Psoas muscle (tissue), 7 donors: ENCODE measurements at regions not wholly inside any gene's neighbourhood (a gene's known extent, or its start where the extent isn't known, plus 50 kb on each side); places are given as distances from the start of the nearest gene placed in this dataset.

Experiments used
- ATAC-seq, 4 donors: fragments of 200-7000 bp; cut with Tn5 transposase; one replicate each; pipeline ENCODE4 v1.9.1; 2020; ENCODE audit warnings: moderate library complexity in 3 of 4, mild to moderate bottlenecking in 2 of 4
- DNase-seq, 2 donors: peaks; one replicate each; pipeline ENCODE4 v3.0.0-alpha.2; 2020
- H3K27ac ChIP-seq: fragments of 200-600 bp; one replicate; pipeline ENCODE4 v1.8.0; 2022
- H3K27me3 ChIP-seq, 3 donors: fragments of 200-600 bp in 1 of 3; one replicate each; pipeline versions ENCODE4 v1.6.1 to v1.8.0; 2013 to 2022; ENCODE audit warnings: low read length in 2 of 3, mild to moderate bottlenecking in 2 of 3, moderate library complexity in 1 of 3; ENCODE audit not compliant: insufficient read depth in 3 of 3
- H3K36me3 ChIP-seq, 2 donors: fragments of 200-600 bp in 1 of 2; one replicate each; pipeline versions ENCODE4 v1.6.1 to v1.8.0; 2013 to 2022; ENCODE audit warnings: low read depth in 1 of 2, mild to moderate bottlenecking in 1 of 2, moderate library complexity in 1 of 2; ENCODE audit not compliant: insufficient read depth in 1 of 2
- H3K4me1 ChIP-seq: fragments of 200-600 bp; one replicate; pipeline ENCODE4 v1.8.0; 2022
- H3K4me3 ChIP-seq: fragments of 200-600 bp; one replicate; pipeline ENCODE4 v1.8.0; 2022; ENCODE audit warnings: mild to moderate bottlenecking
- H3K9me3 ChIP-seq: fragments of 200-600 bp; one replicate; pipeline ENCODE4 v1.8.0; 2022
- CTCF ChIP-seq: fragments of 200-600 bp; IDR thresholded peaks from one replicate; pipeline ENCODE4 v1.8.0; 2022; ENCODE audit warnings: antibody characterized with exemption
- WGBS, 3 donors: extraction: QIAGEN DNeasy Blood & Tissue Kit; methylation state at CpG; one replicate each; pipeline versions ENCODE4 v1.1.6 to v1.1.7; 2013; 5-methylcytosine and 5-hydroxymethylcytosine counted together
- intact Hi-C, 2 donors: fragments of 100-400 bp; cut with DNase I; formaldehyde crosslinking; loops; one replicate each; pipeline versions ENCODE4 v1.11.0 to v1.14.2; 2022
- donor health status: healthy with polysubstance abuse.
- donor health status: DM: no; HTN: no; CAD: no; lungs with moderate emphysema.
- donor health status: Bipolar disorder and iron deficiency.
- donor health status: healthy.
- donor health status: DM: yes; HTN: yes; CAD: no.
- donor health status: DM: no; HTN: no; CAD: no.
- donor health status: DM: yes; HTN: yes; CAD: no.

DNA sequence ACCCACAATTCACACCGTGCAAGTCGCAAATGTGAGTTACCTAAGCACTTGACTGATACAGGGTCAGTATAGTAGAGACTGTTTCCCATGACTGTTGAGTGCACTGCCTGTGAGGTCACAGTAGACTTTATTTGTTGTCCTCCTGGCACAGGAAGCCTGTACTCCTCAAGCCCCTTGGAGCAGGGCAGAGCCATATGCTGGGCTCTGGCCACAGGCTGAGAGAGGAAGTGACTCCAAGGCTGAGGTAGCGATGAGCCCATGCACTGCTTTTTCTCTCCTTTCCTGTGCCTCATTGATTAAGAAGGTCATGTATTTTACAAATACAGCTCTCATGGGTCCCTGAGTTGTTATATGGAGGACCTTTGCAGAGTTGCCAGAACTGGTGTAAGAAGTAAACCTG, 287.7 kb downstream of the SRBD1 start:
- 82 to 91% (median 85%) methylated on average over 3 of the region's 3 CpGs for WGBS, 3 donors
- intact Hi-C loops = no loop called here
- TF ChIP-seq CTCF = no peak
- no peaks in the 10 kb centered on the region for H3K27me3 ChIP-seq
- DNase-seq = no peak
- no peak for ATAC-seq
- H3K4me3 ChIP-seq = no peak overlapping the region
- no peaks in the 10 kb centered on the region for H3K4me1 ChIP-seq
- H3K27ac ChIP-seq = no peak overlapping the region
- no peaks in the 10 kb centered on the region for H3K36me3 ChIP-seq
- H3K9me3 ChIP-seq = peaks cover 10% of the 10 kb centered on the region

DNA sequence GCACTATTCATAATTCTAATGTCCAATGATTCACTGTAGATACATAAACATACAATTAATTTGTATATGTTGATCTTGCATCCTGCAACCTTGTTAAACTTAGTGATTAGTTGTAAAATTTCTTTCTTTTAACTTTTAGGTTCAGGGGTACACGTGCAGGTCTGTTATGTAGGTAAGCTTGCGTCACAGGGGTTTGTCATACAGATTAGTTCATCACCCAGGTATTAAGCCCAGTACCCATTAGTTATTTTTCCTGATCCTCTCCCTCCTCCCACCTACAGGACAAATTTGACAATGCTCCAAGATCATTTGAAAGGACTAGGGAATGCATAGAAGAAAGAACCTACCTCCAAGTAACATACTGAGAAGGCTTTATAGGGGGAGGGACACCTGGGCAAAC, 290.1 kb downstream of the SRBD1 start:
- H3K27ac ChIP-seq = no peak overlapping the region
- WGBS, 3 donors = 92 to 97% (median 95%) methylated on average over 2 of the region's 2 CpGs
- ATAC-seq (no peak), DNase-seq (no peak)
- no peak overlapping the region for H3K4me3 ChIP-seq
- intact Hi-C loops = no loop called here
- H3K4me1 ChIP-seq = no peaks in the 10 kb centered on the region
- peaks cover 10% of the 10 kb centered on the region for H3K9me3 ChIP-seq
- no peaks in the 10 kb centered on the region for H3K27me3 ChIP-seq
- TF ChIP-seq CTCF = no peak
- H3K36me3 ChIP-seq = no peaks in the 10 kb centered on the region

GRCh38 chr2:45319683-45320455, 291.2 kb downstream of the SRBD1 start:
- H3K9me3 ChIP-seq = peaks cover 10% of the 10 kb centered on the region
- H3K4me1 ChIP-seq = no peaks in the 10 kb centered on the region
- no peak overlapping the region for H3K4me3 ChIP-seq
- intact Hi-C loops = no loop called here
- no peaks in the 10 kb centered on the region for H3K27me3 ChIP-seq
- ATAC-seq = no peak
- no peak for DNase-seq
- no peaks in the 10 kb centered on the region for H3K36me3 ChIP-seq
- 86 to 91% (median 88%) methylated on average over 7 of the region's 7 CpGs for WGBS, 3 donors
- no peak overlapping the region for H3K27ac ChIP-seq
- TF ChIP-seq CTCF = no peak

- no peak overlapping the region for H3K4me3 ChIP-seq
- no peak overlapping the region for H3K27ac ChIP-seq
- no peaks in the 10 kb centered on the region for H3K27me3 ChIP-seq
- H3K4me1 ChIP-seq = no peaks in the 10 kb centered on the region
- no peak for TF ChIP-seq CTCF
- 87 to 98% (median 93%) methylated on average over 4 of the region's 4 CpGs for WGBS, 3 donors
- intact Hi-C loops = no loop called here
- DNase-seq = no peak
- ATAC-seq = no peak
- H3K36me3 ChIP-seq = no peaks in the 10 kb centered on the region
- peaks cover 2% of the 10 kb centered on the region for H3K9me3 ChIP-seq
Measured at GRCh38 chr2:45318686-45319085, 292.4 kb downstream of the SRBD1 start.
